Astrocyte (in vitro differentiated cells and primary cell): ENCODE measurements at regions not wholly inside any gene's neighbourhood (a gene's known extent, or its start where the extent isn't known, plus 50 kb on each side); places are given as distances from the start of the nearest gene placed in this dataset.
A peak's percentile ranks its signal among the peaks of the same experiment; 100 is the strongest.
"Not testable (repeated sequence)": the region's sequence is repeated elsewhere in the genome, so short reads cannot be mapped to it uniquely, and the experiment has no call there.

Experiments used
- DNase-seq: peaks from one replicate; pipeline ENCODE4 v3.0.0-alpha.2; 2010; ENCODE audit warnings: low read depth
- FAIRE-seq: peaks from 2 replicates; lab custom pipeline; 2011; peaks lifted over from hg19 to GRCh38; lab: Jason Lieb, UNC
- H2AFZ ChIP-seq: 2 replicates; pipeline ENCODE4 v1.6.0; 2012; ENCODE audit warnings: low read depth, low read length, inconsistent platforms
- H3K27ac ChIP-seq: 2 replicates; pipeline ENCODE4 v1.5.1; 2011; ENCODE audit warnings: low read depth, low read length, inconsistent platforms
- H3K27me3 ChIP-seq: 2 replicates; pipeline ENCODE4 v1.6.0; 2011; ENCODE audit warnings: low read length, inconsistent platforms; ENCODE audit not compliant: insufficient read depth
- H3K36me3 ChIP-seq: 2 replicates; pipeline ENCODE4 v1.5.1; 2011; ENCODE audit warnings: low read length, inconsistent platforms; ENCODE audit not compliant: insufficient read depth
- H3K4me1 ChIP-seq: 2 replicates; pipeline ENCODE4 v1.5.1; 2011; ENCODE audit warnings: low read length, inconsistent platforms; ENCODE audit not compliant: insufficient read depth
- H3K4me2 ChIP-seq: 2 replicates; pipeline ENCODE4 v1.6.0; 2012; ENCODE audit warnings: low read length, inconsistent platforms
- H3K4me3 ChIP-seq: 2 replicates; pipeline ENCODE4 v1.5.1; 2011; ENCODE audit warnings: low read depth, mild to moderate bottlenecking, low read length, inconsistent platforms; ENCODE audit not compliant: insufficient read depth
- H3K79me2 ChIP-seq: 2 replicates; pipeline ENCODE4 v1.6.0; 2012; ENCODE audit warnings: mild to moderate bottlenecking, low read length, inconsistent platforms; ENCODE audit not compliant: insufficient read depth
- H3K9ac ChIP-seq: 2 replicates; pipeline ENCODE4 v1.6.0; 2012; ENCODE audit warnings: mild to moderate bottlenecking, low read length, inconsistent platforms
- H3K9me3 ChIP-seq: 2 replicates; pipeline ENCODE4 v1.5.1; 2012; ENCODE audit warnings: low read depth, mild to moderate bottlenecking, low read length, inconsistent platforms; ENCODE audit not compliant: insufficient read depth
- H4K20me1 ChIP-seq: 2 replicates; pipeline ENCODE4 v1.6.0; 2012; ENCODE audit warnings: low read length, inconsistent platforms; ENCODE audit not compliant: insufficient read depth
- H3K27ac Mint-ChIP-seq: one replicate; pipeline ENCODE4 v1.8.0; 2021; ENCODE audit warnings: mild to moderate bottlenecking, mixed read lengths; ENCODE audit not compliant: unreplicated experiment
- H3K27me3 Mint-ChIP-seq: one replicate; pipeline ENCODE4 v1.8.0; 2021; ENCODE audit warnings: low read depth, mixed read lengths; ENCODE audit not compliant: unreplicated experiment
- H3K36me3 Mint-ChIP-seq: one replicate; pipeline ENCODE4 v1.8.0; 2021; ENCODE audit warnings: low read depth, mixed read lengths; ENCODE audit not compliant: unreplicated experiment
- H3K4me1 Mint-ChIP-seq: one replicate; pipeline ENCODE4 v1.8.0; 2021; ENCODE audit warnings: low read depth, mixed read lengths; ENCODE audit not compliant: unreplicated experiment
- H3K4me3 Mint-ChIP-seq: one replicate; pipeline ENCODE4 v1.8.0; 2021; ENCODE audit warnings: mild to moderate bottlenecking, moderate library complexity, mixed read lengths; ENCODE audit not compliant: unreplicated experiment
- H3K9me3 Mint-ChIP-seq: one replicate; pipeline ENCODE4 v1.8.0; 2021; ENCODE audit warnings: mild to moderate bottlenecking, mixed read lengths; ENCODE audit not compliant: unreplicated experiment
- CTCF ChIP-seq: IDR thresholded peaks from 2 replicates; pipeline ENCODE4 v1.5.1; 2011; ENCODE audit warnings: low read depth, mild to moderate bottlenecking, inconsistent platforms, low read length, moderate library complexity; ENCODE audit not compliant: insufficient read depth
- EZH2 ChIP-seq: IDR thresholded peaks from 2 replicates; pipeline ENCODE4 v1.6.1; 2012; ENCODE audit warnings: mild to moderate bottlenecking, low read length, inconsistent platforms; ENCODE audit not compliant: insufficient read depth

GRCh38 chrX:56932653-56933339 is 62.5 kb downstream of the SPIN3 start:
- TF ChIP-seq CTCF: no peak
- TF ChIP-seq EZH2: no peak
- no peak overlapping the region for H2AFZ ChIP-seq
- Mint-ChIP-seq H3K27ac (no peak overlapping the region), H3K9me3 (peaks cover 7% of the 10 kb centered on the region), H3K27me3 (no peaks in the 10 kb centered on the region), H3K36me3 (no peaks in the 10 kb centered on the region), H3K4me3 (no peak overlapping the region), H3K4me1 (no peaks in the 10 kb centered on the region)
- no peak overlapping the region for H3K27ac ChIP-seq
- H3K9ac ChIP-seq: no peak overlapping the region
- no peak overlapping the region for H3K4me2 ChIP-seq
- DNase-seq (no peak), FAIRE-seq (no peak)
- H3K4me1 ChIP-seq: no peaks in the 10 kb centered on the region
- H3K36me3 ChIP-seq: no peaks in the 10 kb centered on the region
- no peaks in the 10 kb centered on the region for H3K9me3 ChIP-seq
- no peaks in the 10 kb centered on the region for H3K27me3 ChIP-seq
- no peaks in the 10 kb centered on the region for H4K20me1 ChIP-seq
- H3K79me2 ChIP-seq: no peaks in the 10 kb centered on the region
- H3K4me3 ChIP-seq: no peak overlapping the region

DNA sequence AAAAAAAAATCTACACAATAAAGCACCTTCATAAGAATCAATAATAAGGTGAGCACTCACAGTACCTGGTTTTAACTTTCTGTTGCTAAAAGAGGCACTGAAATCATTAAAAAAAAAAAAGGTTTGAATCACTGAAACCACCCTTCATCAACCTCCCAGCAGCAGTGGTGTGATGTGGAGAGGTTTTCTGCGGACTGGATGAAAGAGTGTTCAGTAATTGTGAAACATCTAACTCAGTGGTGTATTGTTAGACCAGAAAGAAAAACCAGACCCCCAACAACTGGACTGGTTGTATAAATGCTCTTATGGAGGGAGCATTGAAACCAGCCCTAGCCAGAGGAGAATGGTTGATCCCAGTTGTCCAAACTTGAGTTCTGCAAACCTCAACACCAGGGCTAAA is 63.2 kb downstream of the SPIN3 start:
- Mint-ChIP-seq H3K27me3 (no peaks in the 10 kb centered on the region), H3K9me3 (peaks cover 7% of the 10 kb centered on the region), H3K27ac (no peak overlapping the region), H3K4me1 (no peaks in the 10 kb centered on the region), H3K4me3 (no peak overlapping the region), H3K36me3 (no peaks in the 10 kb centered on the region)
- Histone ChIP-seq H4K20me1 (no peaks in the 10 kb centered on the region), H3K27ac (no peak overlapping the region), H3K79me2 (no peaks in the 10 kb centered on the region), H3K4me1 (no peaks in the 10 kb centered on the region), H2AFZ (no peak overlapping the region), H3K27me3 (no peaks in the 10 kb centered on the region), H3K4me3 (no peak overlapping the region), H3K4me2 (no peak overlapping the region), H3K36me3 (no peaks in the 10 kb centered on the region), H3K9ac (no peak overlapping the region), H3K9me3 (no peaks in the 10 kb centered on the region)
- FAIRE-seq: no peak
- no peak for DNase-seq
- TF ChIP-seq EZH2 (no peak), CTCF (no peak)

DNA sequence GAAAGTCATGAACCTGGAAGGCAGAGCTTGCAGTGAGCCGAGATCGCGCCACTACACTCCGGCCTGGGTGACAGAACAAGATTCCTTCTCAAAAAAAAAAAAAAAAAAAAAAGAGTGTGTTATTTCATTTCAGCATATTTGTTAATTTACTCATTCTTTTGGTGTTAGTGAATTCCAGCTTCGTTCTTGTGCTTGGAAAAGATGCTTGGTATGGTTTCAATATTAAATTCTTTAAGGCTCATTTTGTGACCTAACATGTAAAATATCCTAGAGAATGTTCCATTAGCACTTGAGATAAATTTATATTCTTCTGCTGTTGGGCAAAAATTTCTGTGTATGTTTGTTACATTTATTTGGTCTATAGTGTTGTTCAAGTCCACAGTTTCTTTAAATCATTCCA is 66.8 kb downstream of the SPIN3 start:
- H3K9me3 Mint-ChIP-seq: no peaks in the 10 kb centered on the region
- no peak overlapping the region for H3K4me3 Mint-ChIP-seq
- Histone ChIP-seq H3K27ac (no peak overlapping the region), H3K27me3 (no peaks in the 10 kb centered on the region), H3K79me2 (no peaks in the 10 kb centered on the region), H2AFZ (no peak overlapping the region), H3K4me2 (no peak overlapping the region), H3K9me3 (no peaks in the 10 kb centered on the region), H4K20me1 (no peaks in the 10 kb centered on the region), H3K4me1 (no peaks in the 10 kb centered on the region), H3K4me3 (no peak overlapping the region), H3K9ac (no peak overlapping the region), H3K36me3 (no peaks in the 10 kb centered on the region)
- H3K27ac Mint-ChIP-seq: no peak overlapping the region
- H3K27me3 Mint-ChIP-seq: no peaks in the 10 kb centered on the region
- H3K36me3 Mint-ChIP-seq: no peaks in the 10 kb centered on the region
- no peak for TF ChIP-seq EZH2
- TF ChIP-seq CTCF: no peak
- DNase-seq (no peak), FAIRE-seq (peak; percentile 93)
- H3K4me1 Mint-ChIP-seq: no peaks in the 10 kb centered on the region

DNA sequence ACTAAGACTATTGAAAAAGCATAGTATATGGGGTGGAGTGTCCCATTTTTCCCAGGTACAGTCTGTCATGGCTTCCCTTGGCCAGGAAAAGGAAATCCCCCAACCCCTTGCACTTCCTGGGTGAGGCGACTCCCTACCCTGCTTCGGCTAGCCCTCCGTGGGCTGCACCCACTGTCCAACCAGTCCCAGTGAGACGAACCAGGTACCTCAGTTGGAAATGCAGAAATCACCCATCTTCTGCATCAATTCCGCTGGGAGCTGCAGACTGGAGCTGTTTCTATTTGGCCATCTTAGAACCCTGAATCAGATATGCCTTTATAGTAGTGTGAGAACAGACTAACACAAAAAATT is 74.4 kb downstream of the SPIN3 start:
- H3K4me2 ChIP-seq, H3K4me1 Mint-ChIP-seq, H3K9me3 Mint-ChIP-seq, H3K4me1 ChIP-seq, H3K36me3 Mint-ChIP-seq, H3K9me3 ChIP-seq, H3K9ac ChIP-seq, H3K4me3 ChIP-seq, DNase-seq, H3K27me3 Mint-ChIP-seq, H3K4me3 Mint-ChIP-seq, H3K27ac ChIP-seq, H3K36me3 ChIP-seq, H2AFZ ChIP-seq, H3K27me3 ChIP-seq, FAIRE-seq, H4K20me1 ChIP-seq, H3K27ac Mint-ChIP-seq, H3K79me2 ChIP-seq: not testable (repeated sequence)
